ENCODE measurements at regions not wholly inside any gene's neighbourhood (a gene's known extent, or its start where the extent isn't known, plus 50 kb on each side); places are given as distances from the start of the nearest gene placed in this dataset.
A peak's percentile ranks its signal among the peaks of the same experiment; 100 is the strongest.

DNA sequence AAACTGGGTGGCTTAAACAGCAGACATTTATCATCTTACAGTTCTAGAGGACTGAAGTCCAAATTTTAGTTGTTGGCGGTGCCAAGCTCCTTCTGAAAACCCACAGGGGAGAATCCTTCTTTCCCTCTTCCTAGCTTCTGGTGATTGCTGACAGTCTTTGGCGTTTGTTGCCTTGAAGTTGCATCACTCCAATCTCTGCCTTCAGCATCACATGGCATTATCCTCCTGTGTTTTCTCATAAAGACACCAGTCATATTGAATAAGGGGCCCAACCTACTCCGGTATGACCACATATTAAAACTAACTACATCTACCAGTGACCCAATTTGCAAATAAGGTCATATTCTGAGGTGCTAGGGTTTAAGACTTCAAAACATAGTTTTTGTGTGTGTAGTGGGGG, 472.1 kb upstream of the IGFBP3 start:
- Histone ChIP-seq H3K27ac (ENCODE audit: low read depth in 2 of 2, low read length in 2 of 2) (no peak overlapping the region), H3K4me1 (ENCODE audit: control insufficient read depth in 2 of 3, insufficient read depth in 2 of 3, low read depth in 1 of 3, low read length in 3 of 3) (peaks cover 0 to 4% (median 3%) of the 10 kb centered on the region in 3 donors), H3K9me3 (ENCODE audit: control insufficient read depth in 2 of 3, insufficient read depth in 1 of 3, low read length in 3 of 3) (no peaks in the 10 kb centered on the region), H3K9ac (ENCODE audit: low read length in 3 of 3) (no peak overlapping the region), H3K4me3 (ENCODE audit: low read length in 3 of 3) (no peak overlapping the region), H3K27me3 (ENCODE audit: control insufficient read depth, insufficient read depth, low read length) (no peaks in the 10 kb centered on the region), H3K36me3 (ENCODE audit: control insufficient read depth in 2 of 3, insufficient read depth in 3 of 3, low read length in 3 of 3) (no peaks in the 10 kb centered on the region)
- TF ChIP-seq, protein P1, sequence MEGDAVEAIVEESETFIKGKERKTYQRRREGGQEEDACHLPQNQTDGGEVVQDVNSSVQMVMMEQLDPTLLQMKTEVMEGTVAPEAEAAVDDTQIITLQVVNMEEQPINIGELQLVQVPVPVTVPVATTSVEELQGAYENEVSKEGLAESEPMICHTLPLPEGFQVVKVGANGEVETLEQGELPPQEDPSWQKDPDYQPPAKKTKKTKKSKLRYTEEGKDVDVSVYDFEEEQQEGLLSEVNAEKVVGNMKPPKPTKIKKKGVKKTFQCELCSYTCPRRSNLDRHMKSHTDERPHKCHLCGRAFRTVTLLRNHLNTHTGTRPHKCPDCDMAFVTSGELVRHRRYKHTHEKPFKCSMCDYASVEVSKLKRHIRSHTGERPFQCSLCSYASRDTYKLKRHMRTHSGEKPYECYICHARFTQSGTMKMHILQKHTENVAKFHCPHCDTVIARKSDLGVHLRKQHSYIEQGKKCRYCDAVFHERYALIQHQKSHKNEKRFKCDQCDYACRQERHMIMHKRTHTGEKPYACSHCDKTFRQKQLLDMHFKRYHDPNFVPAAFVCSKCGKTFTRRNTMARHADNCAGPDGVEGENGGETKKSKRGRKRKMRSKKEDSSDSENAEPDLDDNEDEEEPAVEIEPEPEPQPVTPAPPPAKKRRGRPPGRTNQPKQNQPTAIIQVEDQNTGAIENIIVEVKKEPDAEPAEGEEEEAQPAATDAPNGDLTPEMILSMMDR (IDR thresholded peaks at IDR 0.05; ENCODE audit: borderline replicate concordance, extremely low read depth, insufficient read depth) = no peak
- FAIRE-seq (no peak), DNase-seq (no peak)
- intact Hi-C loops (cut with DNase I) = loop anchor here (10.0 kb wide), 1 partner anchor 692 kb away; no protein-coding TSS in a partner anchor

GRCh38 chr7:46391231-46392201, 470.4 kb upstream of the IGFBP3 start:
- DNase-seq = peak in 3 of 5 donors; percentile 49 to 87 (median 82)
- intact Hi-C loops (cut with DNase I) = loop anchor here (10.0 kb wide), 1 partner anchor 693 kb away; no protein-coding TSS in a partner anchor
- H3K27ac ChIP-seq (ENCODE audit: low read depth in 2 of 2, low read length in 2 of 2) = no peak overlapping the region

GRCh38 chr7:46390042-46390441, 469.0 kb upstream of the IGFBP3 start:
- H3K4me1 ChIP-seq (ENCODE audit: control insufficient read depth in 2 of 3, insufficient read depth in 2 of 3, low read depth in 1 of 3, low read length in 3 of 3) = peaks cover 0 to 4% (median 3%) of the 10 kb centered on the region in 3 donors

More at GRCh38 chr7:46391231-46392201, 470.4 kb upstream of the IGFBP3 start:
- no peaks in the 10 kb centered on the region for H3K9me3 ChIP-seq (ENCODE audit: control insufficient read depth in 2 of 3, insufficient read depth in 1 of 3, low read length in 3 of 3)
- no peaks in the 10 kb centered on the region for H3K36me3 ChIP-seq (ENCODE audit: control insufficient read depth in 2 of 3, insufficient read depth in 3 of 3, low read length in 3 of 3)
- no peak overlapping the region for H3K4me3 ChIP-seq (ENCODE audit: low read length in 3 of 3)
- TF ChIP-seq, protein P1 (IDR thresholded peaks at IDR 0.05; ENCODE audit: borderline replicate concordance, extremely low read depth, insufficient read depth) = no peak
- FAIRE-seq = no peak
- H3K4me1 ChIP-seq (ENCODE audit: control insufficient read depth in 2 of 3, insufficient read depth in 2 of 3, low read depth in 1 of 3, low read length in 3 of 3) = peaks cover 0 to 4% (median 3%) of the 10 kb centered on the region in 3 donors
- no peak overlapping the region for H3K9ac ChIP-seq (ENCODE audit: low read length in 3 of 3)
- H3K27me3 ChIP-seq (ENCODE audit: control insufficient read depth, insufficient read depth, low read length) = no peaks in the 10 kb centered on the region

More at GRCh38 chr7:46390042-46390441, 469.0 kb upstream of the IGFBP3 start:
- Histone ChIP-seq H3K27ac (ENCODE audit: low read depth in 2 of 2, low read length in 2 of 2) (no peak overlapping the region), H3K9ac (ENCODE audit: low read length in 3 of 3) (no peak overlapping the region), H3K4me3 (ENCODE audit: low read length in 3 of 3) (no peak overlapping the region), H3K9me3 (ENCODE audit: control insufficient read depth in 2 of 3, insufficient read depth in 1 of 3, low read length in 3 of 3) (no peaks in the 10 kb centered on the region), H3K36me3 (ENCODE audit: control insufficient read depth in 2 of 3, insufficient read depth in 3 of 3, low read length in 3 of 3) (no peaks in the 10 kb centered on the region), H3K27me3 (ENCODE audit: control insufficient read depth, insufficient read depth, low read length) (no peaks in the 10 kb centered on the region)
- intact Hi-C loops (cut with DNase I) = loop anchor here (10.0 kb wide), 1 partner anchor 695 kb away; no protein-coding TSS in a partner anchor
- TF ChIP-seq, protein P1 (IDR thresholded peaks at IDR 0.05; ENCODE audit: borderline replicate concordance, extremely low read depth, insufficient read depth) = no peak
- FAIRE-seq (no peak), DNase-seq (no peak)
